ENCODE measurements at regions not wholly inside any gene's neighbourhood (a gene's known extent, or its start where the extent isn't known, plus 50 kb on each side); places are given as distances from the start of the nearest gene placed in this dataset.

GRCh38 chr11:28592141-28592540 lies 484.0 kb downstream of the METTL15 start:
- TF ChIP-seq SIN3A (IDR thresholded peaks at IDR 0.05; ENCODE audit: borderline replicate concordance, insufficient read depth, low read depth, low read length) (no peak), CTCF (IDR thresholded peaks at IDR 0.05) (no peak), POLR2AphosphoS5 (IDR thresholded peaks at IDR 0.05; ENCODE audit: low read depth, low read length) (no peak), REST (IDR thresholded peaks at IDR 0.05; ENCODE audit: insufficient read depth in 1 of 2, low read depth in 2 of 2, low read length in 1 of 2) (no peak), TCF7L2 (IDR thresholded peaks at IDR 0.05; ENCODE audit: low read depth, low read length) (no peak)
